OCI-LY7 (cell line): ENCODE measurements at regions not wholly inside any gene's neighbourhood (a gene's known extent, or its start where the extent isn't known, plus 50 kb on each side); places are given as distances from the start of the nearest gene placed in this dataset.

Experiments used
- BruUV-seq: library from RNA; stranded (reverse); fragments of 400-500 nt; replicated peaks from 2 replicates; lab custom pipeline; 2021; lab: Mats Ljungman, UMichigan
- CTCF ChIA-PET: fragments of 300-600 bp; sonication (Branson Sonifier 250); formaldehyde crosslinking; loops from one replicate; lab custom pipeline; 2022; ENCODE audit warnings: antibody characterized with exemption; ENCODE audit not compliant: unreplicated experiment; lab: Charles Lee
- POLR2A ChIA-PET: fragments of 300-600 bp; sonication (Branson Sonifier 250); formaldehyde crosslinking; loops from one replicate; lab custom pipeline; 2022; ENCODE audit warnings: antibody characterized with exemption; lab: Charles Lee
- DNase-seq: peaks from one replicate; pipeline ENCODE4 v3.0.0-alpha.2; 2015; ENCODE audit warnings: low spot score
- H2AFZ ChIP-seq: fragments of 200-600 bp; sonication (generic), shearing (Covaris generic); 2 replicates; pipeline ENCODE4 v1.6.1; 2014; ENCODE audit warnings: mild to moderate bottlenecking, antibody characterized with exemption, low read length, moderate library complexity
- H3K27ac ChIP-seq: fragments of 200-600 bp; sonication (generic); 2 replicates; pipeline ENCODE4 v1.5.1; 2014; ENCODE audit warnings: mixed run types, low read depth, mild to moderate bottlenecking, moderate library complexity, low read length, inconsistent platforms; ENCODE audit not compliant: poor library complexity, severe bottlenecking
- H3K36me3 ChIP-seq: fragments of 200-600 bp; sonication (generic); 2 replicates; pipeline ENCODE4 v1.6.1; 2014; ENCODE audit warnings: mild to moderate bottlenecking, antibody characterized with exemption, low read length, moderate library complexity, mixed read lengths; ENCODE audit not compliant: insufficient read depth
- H3K4me1 ChIP-seq: fragments of 200-600 bp; sonication (generic); 2 replicates; pipeline ENCODE4 v1.5.1; 2014; ENCODE audit warnings: mild to moderate bottlenecking, low read length; ENCODE audit not compliant: insufficient read depth, poor library complexity, severe bottlenecking
- H3K4me2 ChIP-seq: fragments of 200-600 bp; sonication (generic); 2 replicates; pipeline ENCODE4 v1.6.1; 2014; ENCODE audit warnings: mild to moderate bottlenecking, low read length
- H3K4me3 ChIP-seq: fragments of 200-600 bp; sonication (generic); 2 replicates; pipeline ENCODE4 v1.5.1; 2014; ENCODE audit warnings: mild to moderate bottlenecking, low read depth, low read length; ENCODE audit not compliant: poor library complexity, severe bottlenecking
- H3K79me2 ChIP-seq: fragments of 200-600 bp; sonication (generic); 2 replicates; pipeline ENCODE4 v1.6.1; 2016; ENCODE audit warnings: low read depth, mild to moderate bottlenecking, low read length, moderate library complexity, mixed read lengths; ENCODE audit not compliant: insufficient read depth
- H3K9me2 ChIP-seq: fragments of 200-600 bp; sonication (generic); 2 replicates; pipeline ENCODE4 v1.6.1; 2016; ENCODE audit warnings: mild to moderate bottlenecking, low read length, mixed read lengths; ENCODE audit not compliant: insufficient read depth
- H3K9me3 ChIP-seq: fragments of 200-600 bp; sonication (generic); 2 replicates; pipeline ENCODE4 v1.6.1; 2014; ENCODE audit warnings: mild to moderate bottlenecking, mixed run types, low read length, mixed read lengths
- H4K20me1 ChIP-seq: fragments of 200-600 bp; sonication (generic); 2 replicates; pipeline ENCODE4 v1.6.1; 2014; ENCODE audit warnings: mild to moderate bottlenecking, antibody characterized with exemption, low read length, moderate library complexity, mixed read lengths; ENCODE audit not compliant: insufficient read depth
- CTCF ChIP-seq: fragments of 200-600 bp; sonication (generic); conservative IDR thresholded peaks from 2 replicates; pipeline ENCODE4 v1.5.1; 2014; ENCODE audit warnings: mild to moderate bottlenecking, antibody characterized with exemption, low read length, moderate library complexity, mixed read lengths
- EZH2phosphoT487 ChIP-seq: fragments of 200-600 bp; sonication (generic); IDR thresholded peaks from 2 replicates; pipeline ENCODE4 v1.6.1; 2018; ENCODE audit warnings: low read depth, borderline replicate concordance, mild to moderate bottlenecking, mixed run types, antibody characterized with exemption, low read length, moderate library complexity, mixed read lengths
- intact Hi-C: fragments of 100-400 bp; cut with micrococcal nuclease; formaldehyde crosslinking; loops from one replicate; pipeline ENCODE4 v1.10.0; 2022; ENCODE audit not compliant: unreplicated experiment

GRCh38 chr14:104520620-104521410 lies 58.7 kb upstream of the C14orf180 start:
- Histone ChIP-seq H2AFZ (no peak overlapping the region), H3K4me1 (no peaks in the 10 kb centered on the region), H3K9me3 (no peaks in the 10 kb centered on the region), H3K4me2 (no peak overlapping the region), H3K9me2 (no peaks in the 10 kb centered on the region), H4K20me1 (no peaks in the 10 kb centered on the region), H3K79me2 (no peaks in the 10 kb centered on the region), H3K36me3 (no peaks in the 10 kb centered on the region), H3K4me3 (no peak overlapping the region), H3K27ac (no peak overlapping the region)
- intact Hi-C loops = no loop called here
- ChIA-PET CTCF (no interaction called here), POLR2A (no interaction called here)
- TF ChIP-seq EZH2phosphoT487 (no peak), CTCF (no peak)
- BruUV-seq = no TSS peak
- no peak for DNase-seq

GRCh38 chr14:104521816-104522745 lies 57.5 kb upstream of the C14orf180 start:
- Histone ChIP-seq H3K9me2 (no peaks in the 10 kb centered on the region), H2AFZ (no peak overlapping the region), H3K79me2 (no peaks in the 10 kb centered on the region), H3K9me3 (no peaks in the 10 kb centered on the region), H3K27ac (no peak overlapping the region), H3K4me1 (no peaks in the 10 kb centered on the region), H4K20me1 (no peaks in the 10 kb centered on the region), H3K4me2 (no peak overlapping the region), H3K4me3 (no peak overlapping the region), H3K36me3 (no peaks in the 10 kb centered on the region)
- intact Hi-C loops = no loop called here
- TF ChIP-seq CTCF = no peak
- no peak for TF ChIP-seq EZH2phosphoT487
- CTCF ChIA-PET = no interaction called here
- POLR2A ChIA-PET = no interaction called here
- BruUV-seq = no TSS peak
- DNase-seq = no peak
